ENCODE measurements at regions not wholly inside any gene's neighbourhood (a gene's known extent, or its start where the extent isn't known, plus 50 kb on each side); places are given as distances from the start of the nearest gene placed in this dataset.

GRCh38 chr3:178043084-178043483 is 493.2 kb upstream of the KCNMB2 start:
- Histone ChIP-seq H3K4me3 (no peak overlapping the region), H3K9me3 (ENCODE audit: low read depth) (no peaks in the 10 kb centered on the region), H3K36me3 (no peaks in the 10 kb centered on the region), H3K27me3 (no peaks in the 10 kb centered on the region), H3K4me1 (ENCODE audit: low read depth) (no peaks in the 10 kb centered on the region), H3K27ac (no peak overlapping the region)
- peak in 1 of 2 donors; percentile 58 for DNase-seq (ENCODE audit: low read depth in 1 of 2, low spot score in 1 of 2)
- TF ChIP-seq, protein P1, sequence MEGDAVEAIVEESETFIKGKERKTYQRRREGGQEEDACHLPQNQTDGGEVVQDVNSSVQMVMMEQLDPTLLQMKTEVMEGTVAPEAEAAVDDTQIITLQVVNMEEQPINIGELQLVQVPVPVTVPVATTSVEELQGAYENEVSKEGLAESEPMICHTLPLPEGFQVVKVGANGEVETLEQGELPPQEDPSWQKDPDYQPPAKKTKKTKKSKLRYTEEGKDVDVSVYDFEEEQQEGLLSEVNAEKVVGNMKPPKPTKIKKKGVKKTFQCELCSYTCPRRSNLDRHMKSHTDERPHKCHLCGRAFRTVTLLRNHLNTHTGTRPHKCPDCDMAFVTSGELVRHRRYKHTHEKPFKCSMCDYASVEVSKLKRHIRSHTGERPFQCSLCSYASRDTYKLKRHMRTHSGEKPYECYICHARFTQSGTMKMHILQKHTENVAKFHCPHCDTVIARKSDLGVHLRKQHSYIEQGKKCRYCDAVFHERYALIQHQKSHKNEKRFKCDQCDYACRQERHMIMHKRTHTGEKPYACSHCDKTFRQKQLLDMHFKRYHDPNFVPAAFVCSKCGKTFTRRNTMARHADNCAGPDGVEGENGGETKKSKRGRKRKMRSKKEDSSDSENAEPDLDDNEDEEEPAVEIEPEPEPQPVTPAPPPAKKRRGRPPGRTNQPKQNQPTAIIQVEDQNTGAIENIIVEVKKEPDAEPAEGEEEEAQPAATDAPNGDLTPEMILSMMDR (IDR thresholded peaks at IDR 0.05; ENCODE audit: low read depth, low read length) = no peak

GRCh38 chr3:178044320-178044719 is 491.9 kb upstream of the KCNMB2 start:
- TF ChIP-seq, protein P1 (IDR thresholded peaks at IDR 0.05; ENCODE audit: low read depth, low read length) = no peak
- Histone ChIP-seq H3K9me3 (ENCODE audit: low read depth) (no peaks in the 10 kb centered on the region), H3K36me3 (no peaks in the 10 kb centered on the region), H3K4me3 (no peak overlapping the region), H3K4me1 (ENCODE audit: low read depth) (no peaks in the 10 kb centered on the region), H3K27me3 (no peaks in the 10 kb centered on the region), H3K27ac (no peak overlapping the region)
- DNase-seq (ENCODE audit: low read depth in 1 of 2, low spot score in 1 of 2) = no peak

DNA sequence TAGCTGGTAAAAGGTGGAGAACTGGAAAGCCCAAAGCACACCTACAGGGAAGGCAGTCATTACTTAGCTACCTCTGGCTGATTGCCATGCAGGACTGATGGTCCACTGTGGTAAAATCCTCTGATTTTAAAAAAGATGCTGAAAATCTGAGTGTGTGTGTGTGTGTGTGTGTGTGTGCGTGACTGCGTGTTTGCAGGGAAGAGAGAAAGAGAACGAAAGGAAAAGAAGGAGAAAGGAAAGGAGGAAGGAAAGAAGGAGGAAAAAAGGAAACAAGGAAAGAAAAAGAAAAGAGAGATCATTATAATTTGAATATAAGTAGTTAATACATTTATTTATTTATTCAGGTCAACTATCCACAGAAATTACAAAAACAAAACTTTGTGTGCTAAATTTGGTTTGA is 488.7 kb upstream of the KCNMB2 start:
- H3K4me1 ChIP-seq (ENCODE audit: low read depth) = peaks cover 5% of the 10 kb centered on the region
- no peaks in the 10 kb centered on the region for H3K36me3 ChIP-seq
- H3K27me3 ChIP-seq = no peaks in the 10 kb centered on the region
- no peak overlapping the region for H3K4me3 ChIP-seq
- DNase-seq (ENCODE audit: low read depth in 1 of 2, low spot score in 1 of 2) = no peak
- TF ChIP-seq, protein P1 (IDR thresholded peaks at IDR 0.05; ENCODE audit: low read depth, low read length) = no peak
- no peak overlapping the region for H3K27ac ChIP-seq
- H3K9me3 ChIP-seq (ENCODE audit: low read depth) = no peaks in the 10 kb centered on the region

DNA sequence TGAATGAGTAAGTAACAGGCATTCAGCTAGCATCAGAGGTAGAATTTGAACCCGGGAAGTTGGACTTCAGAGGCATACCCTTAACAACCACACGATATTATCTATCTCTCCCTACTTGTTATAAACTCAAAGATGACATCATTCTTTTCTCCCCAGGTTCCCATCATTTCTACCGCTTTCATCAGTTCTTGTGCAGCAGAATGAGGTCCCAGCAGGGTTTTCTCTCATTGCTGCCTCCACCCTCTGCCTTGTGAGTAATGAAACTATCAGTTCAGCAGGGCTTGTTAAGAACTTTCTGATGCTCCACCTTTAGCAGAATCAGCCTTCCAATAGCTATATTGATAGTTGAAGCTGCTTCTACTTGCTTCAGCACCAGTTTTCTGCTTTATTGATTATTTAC is 487.5 kb upstream of the KCNMB2 start:
- no peaks in the 10 kb centered on the region for H3K27me3 ChIP-seq
- peaks cover 5% of the 10 kb centered on the region for H3K4me1 ChIP-seq (ENCODE audit: low read depth)
- no peak overlapping the region for H3K4me3 ChIP-seq
- no peak for DNase-seq (ENCODE audit: low read depth in 1 of 2, low spot score in 1 of 2)
- no peak overlapping the region for H3K27ac ChIP-seq
- TF ChIP-seq, protein P1 (IDR thresholded peaks at IDR 0.05; ENCODE audit: low read depth, low read length) = no peak
- no peaks in the 10 kb centered on the region for H3K9me3 ChIP-seq (ENCODE audit: low read depth)
- no peaks in the 10 kb centered on the region for H3K36me3 ChIP-seq

DNA sequence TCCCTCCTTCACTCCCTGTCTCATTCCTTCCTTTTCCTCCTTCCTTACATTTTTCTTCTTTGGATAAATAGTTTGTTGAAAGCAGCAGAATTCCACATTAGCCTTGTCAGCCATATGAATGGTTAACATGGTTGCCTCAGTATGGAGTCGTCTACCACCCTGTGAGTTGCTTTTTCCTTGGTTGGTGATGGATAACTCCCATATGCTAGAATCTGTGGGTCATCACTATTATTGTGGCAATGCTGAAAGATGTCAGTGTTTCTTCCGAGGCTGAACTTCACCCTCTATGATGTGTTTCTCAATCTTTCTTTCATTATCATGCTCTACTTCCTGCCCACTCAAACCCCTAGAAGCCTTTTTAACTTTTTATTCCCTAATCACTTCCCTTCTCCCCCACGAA is 481.8 kb upstream of the KCNMB2 start:
- Histone ChIP-seq H3K27me3 (no peaks in the 10 kb centered on the region), H3K4me1 (ENCODE audit: low read depth) (peaks cover 13% of the 10 kb centered on the region), H3K27ac (no peak overlapping the region), H3K4me3 (no peak overlapping the region), H3K36me3 (no peaks in the 10 kb centered on the region), H3K9me3 (ENCODE audit: low read depth) (no peaks in the 10 kb centered on the region)
- DNase-seq (ENCODE audit: low read depth in 1 of 2, low spot score in 1 of 2) = peak in 1 of 2 donors; percentile 64
- TF ChIP-seq, protein P1 (IDR thresholded peaks at IDR 0.05; ENCODE audit: low read depth, low read length) = no peak

GRCh38 chr3:178055939-178056338 is 480.3 kb upstream of the KCNMB2 start:
- DNase-seq (ENCODE audit: low read depth in 1 of 2, low spot score in 1 of 2) = no peak
- no peaks in the 10 kb centered on the region for H3K36me3 ChIP-seq
- TF ChIP-seq, protein P1 (IDR thresholded peaks at IDR 0.05; ENCODE audit: low read depth, low read length) = no peak
- no peak overlapping the region for H3K4me3 ChIP-seq
- H3K4me1 ChIP-seq (ENCODE audit: low read depth) = peaks cover 16% of the 10 kb centered on the region
- no peaks in the 10 kb centered on the region for H3K9me3 ChIP-seq (ENCODE audit: low read depth)
- no peak overlapping the region for H3K27ac ChIP-seq
- no peaks in the 10 kb centered on the region for H3K27me3 ChIP-seq
